Spleen (tissue), 7 donors: ENCODE measurements at regions not wholly inside any gene's neighbourhood (a gene's known extent, or its start where the extent isn't known, plus 50 kb on each side); places are given as distances from the start of the nearest gene placed in this dataset.

Experiments
- CTCF ChIP-seq, 11 experiments: fragments of 200-600 bp in 7 of 11; fragments of 450-650 bp in 4 of 11; sonication (generic) in 4 of 11; IDR thresholded peaks in 8 of 11; conservative IDR thresholded peaks in 3 of 11; 1 replicate in 7 of 11; 2 replicates in 4 of 11; pipeline versions ENCODE4 v1.4.0 to v1.8.0; 2016 to 2021; ENCODE audit warnings: antibody characterized with exemption in 11 of 11, inconsistent platforms in 4 of 11, mild to moderate bottlenecking in 1 of 11
- POLR2A ChIP-seq, 3 donors: fragments of 450-650 bp; IDR thresholded peaks; one replicate each; pipeline ENCODE4 v1.5.1; 2017; ENCODE audit warnings: antibody characterized with exemption in 3 of 3, mild to moderate bottlenecking in 1 of 3
- POLR2AphosphoS5 ChIP-seq, 3 donors: sonication (generic); formaldehyde crosslinking; IDR thresholded peaks; one replicate each; pipeline ENCODE4 v1.5.1; 2017; ENCODE audit warnings: antibody characterized with exemption in 3 of 3
- donor health status: DM: no; HTN: no; CAD: no; lungs with moderate emphysema.
- donor health status: DM: no; HTN: no; CAD: no.
- donor health status: DM: no; HTN: no; CAD: no.

- TF ChIP-seq POLR2AphosphoS5 (IDR thresholded peaks at IDR 0.05) (no peak), CTCF (IDR thresholded peaks at IDR 0.05 in 8 of 11, conservative IDR thresholded peaks at IDR 0.05 in 3 of 11) (no peak), POLR2A (IDR thresholded peaks at IDR 0.05) (no peak)
Observed at GRCh38 chr1:87200875-87201638, 127.6 kb upstream of the LMO4 start.
